HG02943 (cell line): ENCODE measurements at regions not wholly inside any gene's neighbourhood (a gene's known extent, or its start where the extent isn't known, plus 50 kb on each side); places are given as distances from the start of the nearest gene placed in this dataset.
A peak's percentile ranks its signal among the peaks of the same experiment; 100 is the strongest.

Source experiments
- ATAC-seq: cut with Tn5 transposase; IDR thresholded peaks from one replicate; pipeline ENCODE4 v1.9.1; 2021; ENCODE audit warnings: mild to moderate bottlenecking, low read depth, moderate library complexity; ENCODE audit not compliant: unreplicated experiment

GRCh38 chr18:26745288-26746181, 120.0 kb downstream of the AQP4 start:
- no peak for ATAC-seq

GRCh38 chr18:26741758-26742157, 123.7 kb downstream of the AQP4 start:
- ATAC-seq = no peak

- no peak for ATAC-seq
Observed at GRCh38 chr18:26741048-26741447, 124.5 kb downstream of the AQP4 start.

- no peak for ATAC-seq
Observed at GRCh38 chr18:26740396-26740795, 125.1 kb downstream of the AQP4 start.

GRCh38 chr18:26738706-26739105, 126.8 kb downstream of the AQP4 start:
- no peak for ATAC-seq

- ATAC-seq = no peak
Observed at GRCh38 chr18:26736301-26736700, 129.2 kb downstream of the AQP4 start.

GRCh38 chr18:26734760-26735159, 130.7 kb downstream of the AQP4 start:
- ATAC-seq = no peak

- no peak for ATAC-seq
Observed at GRCh38 chr18:26729449-26729848, 136.1 kb downstream of the AQP4 start.

- no peak for ATAC-seq
Observed at GRCh38 chr18:26729008-26729407, 136.5 kb downstream of the AQP4 start.

- no peak for ATAC-seq
Observed at GRCh38 chr18:26723981-26724380, 141.5 kb downstream of the AQP4 start.

- no peak for ATAC-seq
Observed at GRCh38 chr18:26722565-26722931, 143.0 kb downstream of the AQP4 start.

- ATAC-seq = no peak
Observed at GRCh38 chr18:26721854-26722564, 143.5 kb downstream of the AQP4 start.

GRCh38 chr18:26719896-26720295, 145.6 kb downstream of the AQP4 start:
- no peak for ATAC-seq

- no peak for ATAC-seq
Observed at GRCh38 chr18:26717123-26717719, 148.3 kb downstream of the AQP4 start.

GRCh38 chr18:26714739-26715138, 150.8 kb downstream of the AQP4 start:
- ATAC-seq = no peak

- ATAC-seq = no peak
Observed at GRCh38 chr18:26711756-26712155, 153.8 kb downstream of the AQP4 start.

GRCh38 chr18:26710470-26711096, 154.9 kb downstream of the AQP4 start:
- peak; percentile 85 for ATAC-seq

- no peak for ATAC-seq
Observed at GRCh38 chr18:26709897-26710296, 155.6 kb downstream of the AQP4 start.

- no peak for ATAC-seq
Observed at GRCh38 chr18:26708806-26709716, 156.4 kb downstream of the AQP4 start.

- ATAC-seq = no peak
Observed at GRCh38 chr18:26706911-26707351, 158.6 kb downstream of the AQP4 start.
